Keratinocyte (primary cell): ENCODE measurements at regions not wholly inside any gene's neighbourhood (a gene's known extent, or its start where the extent isn't known, plus 50 kb on each side); places are given as distances from the start of the nearest gene placed in this dataset.

Experiments
- CTCF ChIP-seq, 3 experiments: IDR thresholded peaks in 1 of 3; conservative IDR thresholded peaks in 1 of 3; optimal IDR thresholded peaks in 1 of 3; 2 replicates in 2 of 3; 3 replicates in 1 of 3; pipeline versions ENCODE3 to v1.5.1; 2011; ENCODE audit warnings: low read length in 3 of 3, mild to moderate bottlenecking in 3 of 3, moderate library complexity in 2 of 3, control low read depth in 1 of 3, inconsistent platforms in 1 of 3; ENCODE audit not compliant: insufficient read depth in 2 of 3; ENCODE audit errors: extremely low read depth in 1 of 3
- EZH2 ChIP-seq: IDR thresholded peaks from one replicate; pipeline ENCODE4 v1.6.1; 2012; ENCODE audit warnings: inconsistent platforms, mild to moderate bottlenecking, low read length, moderate library complexity

- no peak for TF ChIP-seq EZH2
- TF ChIP-seq CTCF (optimal IDR thresholded peaks at IDR 0.05 in 1 of 3, IDR thresholded peaks at IDR 0.05 in 1 of 3, conservative IDR thresholded peaks at IDR 0.05 in 1 of 3; ENCODE audit: extremely low read depth in 1 of 3, insufficient read depth in 2 of 3, low read length in 3 of 3) = no peak
Observed at GRCh38 chr7:110187877-110188554, 902.9 kb upstream of the LRRN3 start.
